CD4-positive, alpha-beta T cell treated with Interleukin-1 beta for 1 hour (primary cell): ENCODE measurements at regions not wholly inside any gene's neighbourhood (a gene's known extent, or its start where the extent isn't known, plus 50 kb on each side); places are given as distances from the start of the nearest gene placed in this dataset.
"Not testable (repeated sequence)": the region's sequence is repeated elsewhere in the genome, so short reads cannot be mapped to it uniquely, and the experiment has no call there.

Source experiments
- DNase-seq, 2 donors: peaks; one replicate each; pipeline ENCODE4 v3.0.0-alpha.2; 2020 to 2022

- DNase-seq: not testable (repeated sequence)
Observed at GRCh38 chr14:38557391-38557790, 301.5 kb upstream of the CLEC14A start.

- DNase-seq: no peak
Observed at GRCh38 chr14:38556252-38556651, 300.4 kb upstream of the CLEC14A start.

- no peak for DNase-seq
Observed at GRCh38 chr14:38554026-38554425, 298.1 kb upstream of the CLEC14A start.

GRCh38 chr14:38553586-38553985, 297.7 kb upstream of the CLEC14A start:
- no peak for DNase-seq

- no peak for DNase-seq
Observed at GRCh38 chr14:38549564-38549963, 293.7 kb upstream of the CLEC14A start.

- DNase-seq: no peak
Observed at GRCh38 chr14:38547961-38548490, 292.1 kb upstream of the CLEC14A start.

GRCh38 chr14:38546932-38547551, 291.1 kb upstream of the CLEC14A start:
- no peak for DNase-seq

- DNase-seq: no peak
Observed at GRCh38 chr14:38544776-38545175, 288.9 kb upstream of the CLEC14A start.

GRCh38 chr14:38543851-38544250, 288.0 kb upstream of the CLEC14A start:
- DNase-seq: not testable (repeated sequence)

GRCh38 chr14:38538053-38538452, 282.2 kb upstream of the CLEC14A start:
- not testable (repeated sequence) for DNase-seq

- no peak for DNase-seq
Observed at GRCh38 chr14:38536376-38537038, 280.6 kb upstream of the CLEC14A start.

GRCh38 chr14:38528582-38528981, 272.7 kb upstream of the CLEC14A start:
- no peak for DNase-seq

GRCh38 chr14:38527502-38527878, 271.6 kb upstream of the CLEC14A start:
- no peak for DNase-seq

GRCh38 chr14:38526826-38527501, 271.1 kb upstream of the CLEC14A start:
- DNase-seq: no peak

- DNase-seq: no peak
Observed at GRCh38 chr14:38524636-38525509, 269.0 kb upstream of the CLEC14A start.

GRCh38 chr14:38522724-38523123, 266.8 kb upstream of the CLEC14A start:
- DNase-seq: no peak

GRCh38 chr14:38521591-38521990, 265.7 kb upstream of the CLEC14A start:
- no peak for DNase-seq

- no peak for DNase-seq
Observed at GRCh38 chr14:38517426-38517825, 261.5 kb upstream of the CLEC14A start.

- no peak for DNase-seq
Observed at GRCh38 chr14:38512236-38512635, 256.3 kb upstream of the CLEC14A start.

- no peak for DNase-seq
Observed at GRCh38 chr14:38507299-38507698, 251.4 kb upstream of the CLEC14A start.

- no peak for DNase-seq
Observed at GRCh38 chr14:38505973-38506249, 250.0 kb upstream of the CLEC14A start.

GRCh38 chr14:38505221-38505972, 249.5 kb upstream of the CLEC14A start:
- DNase-seq: no peak
